ENCODE measurements at regions not wholly inside any gene's neighbourhood (a gene's known extent, or its start where the extent isn't known, plus 50 kb on each side); places are given as distances from the start of the nearest gene placed in this dataset.

GRCh38 chr5:68757626-68758212, 336.1 kb upstream of the SLC30A5 start:
- no peak for DNase-seq

GRCh38 chr5:68759593-68759992, 334.2 kb upstream of the SLC30A5 start:
- DNase-seq = no peak

- no peak for DNase-seq
Measured at GRCh38 chr5:68762201-68762600, 331.6 kb upstream of the SLC30A5 start.

GRCh38 chr5:68766952-68767464, 326.8 kb upstream of the SLC30A5 start:
- DNase-seq = no peak

GRCh38 chr5:68770551-68770950, 323.3 kb upstream of the SLC30A5 start:
- DNase-seq = no peak

GRCh38 chr5:68771221-68771620, 322.6 kb upstream of the SLC30A5 start:
- no peak for DNase-seq

- no peak for DNase-seq
Measured at GRCh38 chr5:68771732-68772131, 322.1 kb upstream of the SLC30A5 start.

- no peak for DNase-seq
Measured at GRCh38 chr5:68776381-68776780, 317.4 kb upstream of the SLC30A5 start.

- no peak for DNase-seq
Measured at GRCh38 chr5:68777135-68777534, 316.7 kb upstream of the SLC30A5 start.

- no peak for DNase-seq
Measured at GRCh38 chr5:68778484-68778883, 315.3 kb upstream of the SLC30A5 start.

GRCh38 chr5:68780299-68780955, 313.4 kb upstream of the SLC30A5 start:
- DNase-seq = no peak

- no peak for DNase-seq
Measured at GRCh38 chr5:68793074-68793473, 300.7 kb upstream of the SLC30A5 start.

- no peak for DNase-seq
Measured at GRCh38 chr5:68793993-68794392, 299.8 kb upstream of the SLC30A5 start.

- DNase-seq = no peak
Measured at GRCh38 chr5:68795190-68795589, 298.6 kb upstream of the SLC30A5 start.

- DNase-seq = no peak
Measured at GRCh38 chr5:68798877-68799843, 294.7 kb upstream of the SLC30A5 start.

GRCh38 chr5:68802430-68802829, 291.4 kb upstream of the SLC30A5 start:
- DNase-seq = no peak

GRCh38 chr5:68803881-68804319, 289.9 kb upstream of the SLC30A5 start:
- no peak for DNase-seq

GRCh38 chr5:68804343-68804742, 289.5 kb upstream of the SLC30A5 start:
- DNase-seq = no peak

- no peak for DNase-seq
Measured at GRCh38 chr5:68805444-68805843, 288.4 kb upstream of the SLC30A5 start.

GRCh38 chr5:68817632-68818031, 276.2 kb upstream of the SLC30A5 start:
- DNase-seq = no peak

- no peak for DNase-seq
Measured at GRCh38 chr5:68818057-68818695, 275.6 kb upstream of the SLC30A5 start.

- no peak for DNase-seq
Measured at GRCh38 chr5:68818870-68819269, 274.9 kb upstream of the SLC30A5 start.

GRCh38 chr5:68821056-68821455, 272.8 kb upstream of the SLC30A5 start:
- DNase-seq = no peak
